Sigmoid colon (tissue), 6 donors: ENCODE measurements at regions not wholly inside any gene's neighbourhood (a gene's known extent, or its start where the extent isn't known, plus 50 kb on each side); places are given as distances from the start of the nearest gene placed in this dataset.
"Not testable (repeated sequence)": the region's sequence is repeated elsewhere in the genome, so short reads cannot be mapped to it uniquely, and the experiment has no call there.

ENCODE experiments used
- DNase-seq: peaks from one replicate; pipeline ENCODE4 v3.0.0-alpha.2; 2019
- H3K27ac ChIP-seq, 4 donors: fragments of 200-600 bp; sonication (generic); one replicate each; pipeline ENCODE4 v1.5.1; 2016 to 2019; ENCODE audit warnings: mild to moderate bottlenecking in 1 of 4
- H3K27me3 ChIP-seq, 3 donors: fragments of 200-600 bp; sonication (generic); one replicate each; pipeline ENCODE4 v1.5.1; 2019; ENCODE audit warnings: mild to moderate bottlenecking in 1 of 3
- H3K36me3 ChIP-seq, 4 donors: fragments of 200-600 bp; sonication (generic); one replicate each; pipeline ENCODE4 v1.5.1; 2016 to 2019
- H3K4me1 ChIP-seq, 4 donors: fragments of 200-600 bp; sonication (generic); one replicate each; pipeline ENCODE4 v1.5.1; 2017 to 2019
- H3K4me3 ChIP-seq, 4 donors: fragments of 200-600 bp; sonication (generic); one replicate each; pipeline ENCODE4 v1.5.1; 2017 to 2019; ENCODE audit warnings: mild to moderate bottlenecking in 2 of 4, moderate library complexity in 1 of 4
- H3K9me3 ChIP-seq, 4 donors: fragments of 200-600 bp in 3 of 4; sonication (generic) in 3 of 4; one replicate each; pipeline versions ENCODE4 v1.5.1 to v1.6.1; 2013 to 2019
- CTCF ChIP-seq, 4 experiments: fragments of 450-650 bp in 3 of 4; fragments of 200-600 bp in 1 of 4; IDR thresholded peaks; one replicate each; pipeline ENCODE4 v1.5.1; 2016 to 2019; ENCODE audit warnings: antibody characterized with exemption in 4 of 4, mild to moderate bottlenecking in 3 of 4, moderate library complexity in 2 of 4
- EP300 ChIP-seq, 4 donors: sonication (generic); formaldehyde crosslinking; IDR thresholded peaks; one replicate each; pipeline ENCODE4 v1.6.1; 2017; ENCODE audit warnings: antibody characterized with exemption in 4 of 4
- POLR2A ChIP-seq, 2 donors: fragments of 450-650 bp; IDR thresholded peaks; one replicate each; pipeline ENCODE4 v1.6.1; 2016; ENCODE audit warnings: antibody characterized with exemption in 2 of 2, mild to moderate bottlenecking in 2 of 2, moderate library complexity in 2 of 2
- POLR2AphosphoS5 ChIP-seq, 4 donors: sonication (generic); formaldehyde crosslinking; IDR thresholded peaks; one replicate each; pipeline ENCODE4 v1.6.1; 2017; ENCODE audit warnings: antibody characterized with exemption in 4 of 4
- WGBS, 2 donors: extraction: QIAGEN DNeasy Blood & Tissue Kit; methylation state at CpG; one replicate each; pipeline ENCODE4 v1.1.7; 2013; 5-methylcytosine and 5-hydroxymethylcytosine counted together
- intact Hi-C: fragments of 100-400 bp; cut with DNase I; formaldehyde crosslinking; loops from one replicate; pipeline ENCODE4 v1.15.1; 2023
- donor health status: healthy with polysubstance abuse.
- donor health status: healthy.

- no peak for TF ChIP-seq POLR2A (IDR thresholded peaks at IDR 0.05)
- TF ChIP-seq CTCF (IDR thresholded peaks at IDR 0.05) = no peak
- TF ChIP-seq EP300 (IDR thresholded peaks at IDR 0.05) = no peak
- TF ChIP-seq POLR2AphosphoS5 (IDR thresholded peaks at IDR 0.05) = no peak
- Histone ChIP-seq H3K27me3 (no peaks in the 10 kb centered on the region), H3K9me3 (no peaks in the 10 kb centered on the region), H3K27ac (no peak overlapping the region), H3K36me3 (no peaks in the 10 kb centered on the region), H3K4me1 (no peaks in the 10 kb centered on the region), H3K4me3 (no peak overlapping the region)
- intact Hi-C loops = no loop called here
- 94 to 95% methylated on average over 5 of the region's 5 CpGs for WGBS, 2 donors
- DNase-seq = no peak
These were observed 51.5 kb upstream of the ATP5PO start for GRCh38 chr21:33967086-33967571.

- intact Hi-C loops = no loop called here
- WGBS, 2 donors = 65 to 74% methylated on average over 4 of the region's 4 CpGs
- DNase-seq = no peak
- H3K4me3 ChIP-seq = no peak overlapping the region
- TF ChIP-seq POLR2AphosphoS5 (IDR thresholded peaks at IDR 0.05) = no peak
- no peak for TF ChIP-seq CTCF (IDR thresholded peaks at IDR 0.05)
- no peak for TF ChIP-seq EP300 (IDR thresholded peaks at IDR 0.05)
- no peak for TF ChIP-seq POLR2A (IDR thresholded peaks at IDR 0.05)
- H3K27ac ChIP-seq = no peak overlapping the region
- H3K4me1 ChIP-seq = no peaks in the 10 kb centered on the region
- H3K27me3 ChIP-seq = no peaks in the 10 kb centered on the region
- no peaks in the 10 kb centered on the region for H3K9me3 ChIP-seq
- H3K36me3 ChIP-seq = no peaks in the 10 kb centered on the region
These were observed 50.8 kb upstream of the ATP5PO start for GRCh38 chr21:33966324-33966949.

- intact Hi-C loops, H3K27ac ChIP-seq, H3K36me3 ChIP-seq, H3K4me3 ChIP-seq, H3K27me3 ChIP-seq, H3K9me3 ChIP-seq, H3K4me1 ChIP-seq, DNase-seq: not testable (repeated sequence)
- WGBS, 2 donors = 97 to 98% methylated on average over 9 of the region's 9 CpGs
These were observed 50.1 kb upstream of the ATP5PO start for GRCh38 chr21:33965662-33966061.
